ENCODE measurements at regions not wholly inside any gene's neighbourhood (a gene's known extent, or its start where the extent isn't known, plus 50 kb on each side); places are given as distances from the start of the nearest gene placed in this dataset.

- H3K36me3 ChIP-seq (ENCODE audit: control insufficient read depth, insufficient read depth, low read length) = no peaks in the 10 kb centered on the region
- H3K4me3 ChIP-seq (ENCODE audit: low read depth, low read length) = no peak overlapping the region
- no peak overlapping the region for H3K9ac ChIP-seq (ENCODE audit: low read depth, low read length)
- no peaks in the 10 kb centered on the region for H3K9me3 ChIP-seq (ENCODE audit: control insufficient read depth, insufficient read depth, low read length)
- H3K4me1 ChIP-seq (ENCODE audit: control insufficient read depth, insufficient read depth, low read length) = peaks cover 4% of the 10 kb centered on the region
- no peaks in the 10 kb centered on the region for H3K27me3 ChIP-seq (ENCODE audit: control insufficient read depth, insufficient read depth, low read length)
These were observed 417.3 kb upstream of the CADM1 start for GRCh38 chr11:115921540-115921939.

DNA sequence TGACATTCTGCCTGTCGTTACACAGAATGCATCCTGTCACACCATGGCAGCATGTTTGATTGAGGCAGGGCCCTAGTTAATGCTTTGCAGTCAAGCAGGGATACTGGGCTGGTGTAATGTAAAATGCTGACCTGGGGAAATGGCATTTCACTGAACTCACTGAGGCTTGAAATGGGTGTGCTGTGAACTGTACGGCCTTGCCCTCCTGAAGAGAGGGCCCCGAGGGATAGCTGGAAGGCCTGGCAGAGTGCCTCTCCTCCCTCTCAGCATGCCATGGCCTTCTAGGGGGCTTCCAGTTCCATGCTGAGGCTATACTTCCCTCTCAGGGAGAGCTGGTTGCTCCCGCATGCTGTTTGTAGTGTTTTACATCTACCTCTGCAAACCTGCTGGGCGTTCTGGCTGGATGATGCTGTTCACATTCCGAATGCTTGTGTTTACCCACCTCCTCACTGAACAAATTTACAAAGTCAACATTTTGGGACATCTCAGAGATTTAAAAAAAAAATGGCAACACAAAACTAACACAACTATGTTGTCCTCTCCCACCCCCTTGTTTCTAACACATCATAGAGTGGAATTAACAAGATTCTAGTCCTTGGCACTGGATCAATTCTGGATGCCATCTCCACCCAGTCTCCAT lies 416.7 kb upstream of the CADM1 start:
- Histone ChIP-seq H3K9ac (ENCODE audit: low read depth, low read length) (no peak overlapping the region), H3K36me3 (ENCODE audit: control insufficient read depth, insufficient read depth, low read length) (no peaks in the 10 kb centered on the region), H3K4me3 (ENCODE audit: low read depth, low read length) (no peak overlapping the region), H3K4me1 (ENCODE audit: control insufficient read depth, insufficient read depth, low read length) (peaks cover 4% of the 10 kb centered on the region), H3K27me3 (ENCODE audit: control insufficient read depth, insufficient read depth, low read length) (no peaks in the 10 kb centered on the region), H3K9me3 (ENCODE audit: control insufficient read depth, insufficient read depth, low read length) (no peaks in the 10 kb centered on the region)

- Histone ChIP-seq H3K9me3 (ENCODE audit: control insufficient read depth, insufficient read depth, low read length) (no peaks in the 10 kb centered on the region), H3K4me1 (ENCODE audit: control insufficient read depth, insufficient read depth, low read length) (peaks cover 4% of the 10 kb centered on the region), H3K9ac (ENCODE audit: low read depth, low read length) (no peak overlapping the region), H3K27me3 (ENCODE audit: control insufficient read depth, insufficient read depth, low read length) (no peaks in the 10 kb centered on the region), H3K4me3 (ENCODE audit: low read depth, low read length) (no peak overlapping the region), H3K36me3 (ENCODE audit: control insufficient read depth, insufficient read depth, low read length) (no peaks in the 10 kb centered on the region)
These were observed 415.9 kb upstream of the CADM1 start for GRCh38 chr11:115920092-115920461.

DNA sequence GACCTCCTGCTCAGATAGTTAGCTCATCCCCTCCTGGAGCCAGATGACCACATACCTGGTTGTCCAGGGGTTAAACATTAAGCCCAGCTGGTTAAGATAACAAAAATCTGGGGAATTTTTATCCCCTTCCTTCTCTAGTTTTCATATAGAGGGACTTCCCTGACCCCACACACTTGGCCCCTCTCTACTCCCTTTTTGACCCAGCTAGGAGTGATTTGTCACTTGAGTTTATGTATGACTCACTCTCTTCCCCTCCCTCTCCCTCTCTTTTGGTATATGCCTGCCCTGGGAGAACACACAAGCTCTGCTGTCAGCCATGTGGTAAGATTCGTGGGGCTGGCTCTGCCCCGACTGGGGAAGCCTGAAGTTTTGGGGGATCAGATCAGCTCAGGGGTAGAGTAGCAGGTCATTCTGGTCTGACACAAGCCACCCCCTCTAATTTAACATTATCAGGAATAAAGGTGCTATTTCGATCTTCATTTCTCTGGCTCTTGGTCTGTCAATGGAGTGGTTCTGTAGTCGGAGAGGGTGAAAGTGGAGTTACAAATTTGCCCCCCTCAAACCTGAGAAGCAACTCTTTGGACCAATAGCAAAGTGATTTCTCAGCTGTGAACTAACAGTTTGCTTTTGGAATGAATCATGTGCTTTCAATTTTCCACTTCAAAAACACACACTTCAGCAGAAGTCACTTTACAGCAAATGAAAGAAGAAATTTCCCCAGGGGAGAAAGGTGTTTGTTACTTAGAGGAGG lies 415.3 kb upstream of the CADM1 start:
- no peaks in the 10 kb centered on the region for H3K27me3 ChIP-seq (ENCODE audit: control insufficient read depth, insufficient read depth, low read length)
- no peaks in the 10 kb centered on the region for H3K9me3 ChIP-seq (ENCODE audit: control insufficient read depth, insufficient read depth, low read length)
- no peak overlapping the region for H3K9ac ChIP-seq (ENCODE audit: low read depth, low read length)
- H3K4me1 ChIP-seq (ENCODE audit: control insufficient read depth, insufficient read depth, low read length) = peaks cover 4% of the 10 kb centered on the region
- no peak overlapping the region for H3K4me3 ChIP-seq (ENCODE audit: low read depth, low read length)
- no peaks in the 10 kb centered on the region for H3K36me3 ChIP-seq (ENCODE audit: control insufficient read depth, insufficient read depth, low read length)

DNA sequence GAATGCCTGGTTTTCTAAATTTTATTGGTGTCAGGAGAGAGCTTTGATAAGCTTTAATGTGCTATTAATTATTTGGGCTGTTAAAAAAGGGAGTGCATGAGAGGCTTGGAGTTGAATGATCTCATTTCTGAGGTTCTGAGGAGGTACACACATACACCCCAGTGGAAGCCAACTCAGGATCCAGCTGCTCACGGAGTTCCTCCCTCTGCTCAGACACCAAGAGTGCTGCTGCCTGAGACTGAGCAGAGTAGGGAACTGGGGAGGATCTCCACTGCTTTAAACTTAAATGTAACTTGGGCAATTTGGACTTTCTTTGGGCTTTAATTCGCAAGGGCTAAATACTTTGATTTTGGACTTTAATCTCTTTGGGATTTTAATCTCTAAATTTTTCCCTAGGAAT lies 414.4 kb upstream of the CADM1 start:
- Histone ChIP-seq H3K36me3 (ENCODE audit: control insufficient read depth, insufficient read depth, low read length) (no peaks in the 10 kb centered on the region), H3K4me3 (ENCODE audit: low read depth, low read length) (no peak overlapping the region), H3K4me1 (ENCODE audit: control insufficient read depth, insufficient read depth, low read length) (peaks cover 4% of the 10 kb centered on the region), H3K9ac (ENCODE audit: low read depth, low read length) (no peak overlapping the region), H3K9me3 (ENCODE audit: control insufficient read depth, insufficient read depth, low read length) (no peaks in the 10 kb centered on the region), H3K27me3 (ENCODE audit: control insufficient read depth, insufficient read depth, low read length) (no peaks in the 10 kb centered on the region)

- Histone ChIP-seq H3K9me3 (ENCODE audit: control insufficient read depth, insufficient read depth, low read length) (no peaks in the 10 kb centered on the region), H3K4me1 (ENCODE audit: control insufficient read depth, insufficient read depth, low read length) (peaks cover 4% of the 10 kb centered on the region), H3K36me3 (ENCODE audit: control insufficient read depth, insufficient read depth, low read length) (no peaks in the 10 kb centered on the region), H3K4me3 (ENCODE audit: low read depth, low read length) (no peak overlapping the region), H3K27me3 (ENCODE audit: control insufficient read depth, insufficient read depth, low read length) (no peaks in the 10 kb centered on the region), H3K9ac (ENCODE audit: low read depth, low read length) (no peak overlapping the region)
These were observed 412.4 kb upstream of the CADM1 start for GRCh38 chr11:115916608-115917007.

GRCh38 chr11:115912484-115912945 lies 408.3 kb upstream of the CADM1 start:
- H3K9me3 ChIP-seq (ENCODE audit: control insufficient read depth, insufficient read depth, low read length) = no peaks in the 10 kb centered on the region
- no peaks in the 10 kb centered on the region for H3K4me1 ChIP-seq (ENCODE audit: control insufficient read depth, insufficient read depth, low read length)
- no peaks in the 10 kb centered on the region for H3K36me3 ChIP-seq (ENCODE audit: control insufficient read depth, insufficient read depth, low read length)
- no peak overlapping the region for H3K9ac ChIP-seq (ENCODE audit: low read depth, low read length)
- H3K4me3 ChIP-seq (ENCODE audit: low read depth, low read length) = no peak overlapping the region
- H3K27me3 ChIP-seq (ENCODE audit: control insufficient read depth, insufficient read depth, low read length) = no peaks in the 10 kb centered on the region

GRCh38 chr11:115911613-115912346 lies 407.6 kb upstream of the CADM1 start:
- no peaks in the 10 kb centered on the region for H3K4me1 ChIP-seq (ENCODE audit: control insufficient read depth, insufficient read depth, low read length)
- no peak overlapping the region for H3K9ac ChIP-seq (ENCODE audit: low read depth, low read length)
- H3K27me3 ChIP-seq (ENCODE audit: control insufficient read depth, insufficient read depth, low read length) = no peaks in the 10 kb centered on the region
- H3K4me3 ChIP-seq (ENCODE audit: low read depth, low read length) = no peak overlapping the region
- no peaks in the 10 kb centered on the region for H3K9me3 ChIP-seq (ENCODE audit: control insufficient read depth, insufficient read depth, low read length)
- no peaks in the 10 kb centered on the region for H3K36me3 ChIP-seq (ENCODE audit: control insufficient read depth, insufficient read depth, low read length)

DNA sequence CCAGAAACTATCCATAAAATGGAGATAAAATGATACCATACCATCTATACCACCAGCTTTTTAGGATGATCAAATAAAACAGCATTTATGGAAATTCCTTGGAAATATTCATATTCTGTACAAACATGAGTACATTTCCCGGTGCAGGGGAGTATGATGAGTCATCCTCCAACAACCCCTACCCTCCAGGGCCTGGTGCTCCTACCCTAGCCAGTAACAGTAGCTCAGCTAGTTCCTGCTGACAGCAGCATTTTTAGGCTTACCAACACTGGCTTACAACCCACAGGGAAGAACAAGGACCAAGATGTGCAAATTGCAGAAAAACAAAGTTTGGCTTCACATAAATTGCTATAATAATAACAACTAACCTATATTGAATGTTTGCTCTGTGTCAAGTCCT lies 406.2 kb upstream of the CADM1 start:
- Histone ChIP-seq H3K4me3 (ENCODE audit: low read depth, low read length) (no peak overlapping the region), H3K36me3 (ENCODE audit: control insufficient read depth, insufficient read depth, low read length) (no peaks in the 10 kb centered on the region), H3K9me3 (ENCODE audit: control insufficient read depth, insufficient read depth, low read length) (no peaks in the 10 kb centered on the region), H3K4me1 (ENCODE audit: control insufficient read depth, insufficient read depth, low read length) (no peaks in the 10 kb centered on the region), H3K9ac (ENCODE audit: low read depth, low read length) (no peak overlapping the region), H3K27me3 (ENCODE audit: control insufficient read depth, insufficient read depth, low read length) (no peaks in the 10 kb centered on the region)

GRCh38 chr11:115906171-115906570 lies 402.0 kb upstream of the CADM1 start:
- no peaks in the 10 kb centered on the region for H3K27me3 ChIP-seq (ENCODE audit: control insufficient read depth, insufficient read depth, low read length)
- no peaks in the 10 kb centered on the region for H3K36me3 ChIP-seq (ENCODE audit: control insufficient read depth, insufficient read depth, low read length)
- no peak overlapping the region for H3K9ac ChIP-seq (ENCODE audit: low read depth, low read length)
- H3K9me3 ChIP-seq (ENCODE audit: control insufficient read depth, insufficient read depth, low read length) = no peaks in the 10 kb centered on the region
- no peak overlapping the region for H3K4me3 ChIP-seq (ENCODE audit: low read depth, low read length)
- peaks cover 13% of the 10 kb centered on the region for H3K4me1 ChIP-seq (ENCODE audit: control insufficient read depth, insufficient read depth, low read length)

DNA sequence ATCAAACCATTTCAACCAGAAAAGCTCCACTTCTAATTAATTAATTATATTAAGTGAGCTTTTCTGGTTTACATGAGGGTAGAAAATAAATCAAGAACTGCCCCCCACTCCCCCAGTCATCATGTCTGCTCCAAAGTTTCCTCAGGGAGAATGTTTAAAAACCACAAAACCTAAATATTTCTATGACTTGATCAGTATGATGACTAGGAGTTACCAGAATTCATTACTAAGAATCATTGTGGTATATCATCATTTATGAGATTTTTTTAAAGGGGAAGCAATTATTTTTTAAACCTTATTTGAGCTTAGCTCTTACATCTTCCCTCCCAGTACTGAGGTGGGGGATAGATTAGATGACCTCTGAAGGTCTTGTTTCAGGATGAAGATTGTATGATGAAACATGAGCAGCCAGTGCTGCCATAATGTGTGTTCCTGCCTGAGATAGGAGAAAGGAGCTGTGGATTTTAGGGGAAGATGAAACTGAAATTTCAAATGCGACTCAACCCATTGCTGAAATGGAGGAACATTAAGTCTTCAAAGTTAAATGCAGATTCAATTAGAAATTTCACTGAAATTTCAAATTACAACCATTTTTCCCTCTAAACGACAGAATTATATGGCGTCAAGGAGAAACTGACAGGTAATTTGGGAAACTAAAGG lies 401.3 kb upstream of the CADM1 start:
- H3K4me3 ChIP-seq (ENCODE audit: low read depth, low read length) = no peak overlapping the region
- H3K36me3 ChIP-seq (ENCODE audit: control insufficient read depth, insufficient read depth, low read length) = no peaks in the 10 kb centered on the region
- H3K27me3 ChIP-seq (ENCODE audit: control insufficient read depth, insufficient read depth, low read length) = no peaks in the 10 kb centered on the region
- H3K9me3 ChIP-seq (ENCODE audit: control insufficient read depth, insufficient read depth, low read length) = no peaks in the 10 kb centered on the region
- H3K9ac ChIP-seq (ENCODE audit: low read depth, low read length) = no peak overlapping the region
- peaks cover 13% of the 10 kb centered on the region for H3K4me1 ChIP-seq (ENCODE audit: control insufficient read depth, insufficient read depth, low read length)
